PC-3 (cell line): ENCODE measurements at regions not wholly inside any gene's neighbourhood (a gene's known extent, or its start where the extent isn't known, plus 50 kb on each side); places are given as distances from the start of the nearest gene placed in this dataset.

Experiments
- EZH2 ChIP-seq: fragments of 300-600 bp; sonication (generic); IDR thresholded peaks from one replicate; pipeline ENCODE4 v1.6.1; 2017; ENCODE audit warnings: antibody characterized with exemption, mild to moderate bottlenecking, low read length; ENCODE audit not compliant: unreplicated experiment
- EZH2phosphoT487 ChIP-seq: fragments of 300-600 bp; sonication (generic); IDR thresholded peaks from 2 replicates; pipeline ENCODE4 v1.6.1; 2018; ENCODE audit warnings: mild to moderate bottlenecking, antibody characterized with exemption, low read length, borderline replicate concordance
- TF ChIP-seq, protein P1 (sequence below): fragments of 300-600 bp; sonication (generic); conservative IDR thresholded peaks from 2 replicates; pipeline ENCODE4 v1.5.1; 2017; ENCODE audit warnings: antibody characterized with exemption, low read depth, mild to moderate bottlenecking, low read length

DNA sequence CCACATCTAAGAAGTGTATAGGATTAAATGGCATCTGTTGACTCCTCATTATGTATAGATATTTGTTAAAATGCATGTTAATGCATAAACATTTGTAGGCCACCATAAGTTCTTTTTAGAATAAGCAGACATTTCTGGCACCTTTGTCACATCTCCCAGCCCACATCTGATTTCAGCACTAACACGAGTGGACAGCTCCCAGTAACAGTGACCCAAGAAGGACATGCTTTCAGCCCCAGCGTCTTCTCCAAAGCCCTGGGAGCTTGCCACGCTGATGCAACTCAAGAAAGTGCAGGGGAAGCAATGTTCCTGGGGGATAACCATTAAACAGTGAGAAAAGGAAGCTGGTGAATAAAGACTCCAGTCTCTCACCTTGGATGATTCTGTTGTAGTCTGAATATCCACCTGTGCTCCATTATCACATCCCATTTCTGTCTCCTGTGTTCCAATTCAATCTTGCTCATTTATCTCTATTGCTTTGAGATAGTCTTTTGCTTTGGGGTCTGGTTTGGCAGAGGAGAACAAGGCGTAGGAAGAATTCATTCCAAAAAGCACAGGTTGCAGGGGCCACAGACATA lies 182.6 kb upstream of the THSD7B start:
- TF ChIP-seq EZH2 (no peak), EZH2phosphoT487 (no peak)
- TF ChIP-seq, protein P1, sequence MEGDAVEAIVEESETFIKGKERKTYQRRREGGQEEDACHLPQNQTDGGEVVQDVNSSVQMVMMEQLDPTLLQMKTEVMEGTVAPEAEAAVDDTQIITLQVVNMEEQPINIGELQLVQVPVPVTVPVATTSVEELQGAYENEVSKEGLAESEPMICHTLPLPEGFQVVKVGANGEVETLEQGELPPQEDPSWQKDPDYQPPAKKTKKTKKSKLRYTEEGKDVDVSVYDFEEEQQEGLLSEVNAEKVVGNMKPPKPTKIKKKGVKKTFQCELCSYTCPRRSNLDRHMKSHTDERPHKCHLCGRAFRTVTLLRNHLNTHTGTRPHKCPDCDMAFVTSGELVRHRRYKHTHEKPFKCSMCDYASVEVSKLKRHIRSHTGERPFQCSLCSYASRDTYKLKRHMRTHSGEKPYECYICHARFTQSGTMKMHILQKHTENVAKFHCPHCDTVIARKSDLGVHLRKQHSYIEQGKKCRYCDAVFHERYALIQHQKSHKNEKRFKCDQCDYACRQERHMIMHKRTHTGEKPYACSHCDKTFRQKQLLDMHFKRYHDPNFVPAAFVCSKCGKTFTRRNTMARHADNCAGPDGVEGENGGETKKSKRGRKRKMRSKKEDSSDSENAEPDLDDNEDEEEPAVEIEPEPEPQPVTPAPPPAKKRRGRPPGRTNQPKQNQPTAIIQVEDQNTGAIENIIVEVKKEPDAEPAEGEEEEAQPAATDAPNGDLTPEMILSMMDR, result no peak
